ENCODE measurements at regions not wholly inside any gene's neighbourhood (a gene's known extent, or its start where the extent isn't known, plus 50 kb on each side); places are given as distances from the start of the nearest gene placed in this dataset.

GRCh38 chr2:17289669-17290068 is 228.6 kb downstream of the RAD51AP2 start:
- Mint-ChIP-seq H3K27ac (ENCODE audit: unreplicated experiment) (no peak overlapping the region), H3K4me3 (ENCODE audit: unreplicated experiment) (no peak overlapping the region), H3K36me3 (ENCODE audit: low read depth, unreplicated experiment) (no peaks in the 10 kb centered on the region), H3K27me3 (ENCODE audit: low read depth, unreplicated experiment) (peaks cover 2% of the 10 kb centered on the region), H3K9me3 (ENCODE audit: unreplicated experiment) (no peaks in the 10 kb centered on the region), H3K4me1 (ENCODE audit: low read depth, unreplicated experiment) (no peaks in the 10 kb centered on the region)
- H4K20me1 ChIP-seq (ENCODE audit: insufficient read depth, low read length): no peaks in the 10 kb centered on the region
- no peaks in the 10 kb centered on the region for H3K27me3 ChIP-seq (ENCODE audit: insufficient read depth, low read length)
- no peaks in the 10 kb centered on the region for H3K79me2 ChIP-seq (ENCODE audit: insufficient read depth, low read length)
- no peaks in the 10 kb centered on the region for H3K36me3 ChIP-seq (ENCODE audit: insufficient read depth, low read length)
- H3K27ac ChIP-seq (ENCODE audit: low read depth, low read length): no peak overlapping the region
- no peak for DNase-seq (ENCODE audit: low read depth)
- no peak overlapping the region for H3K4me2 ChIP-seq (ENCODE audit: low read length)
- FAIRE-seq: no peak
- H3K4me1 ChIP-seq (ENCODE audit: insufficient read depth, low read length): no peaks in the 10 kb centered on the region
- no peak overlapping the region for H2AFZ ChIP-seq (ENCODE audit: low read depth, low read length)
- TF ChIP-seq EZH2 (IDR thresholded peaks at IDR 0.05; ENCODE audit: insufficient read depth, low read length) (no peak), CTCF (IDR thresholded peaks at IDR 0.05; ENCODE audit: insufficient read depth, low read depth, low read length) (no peak)
- H3K9me3 ChIP-seq (ENCODE audit: insufficient read depth, low read depth, low read length): no peaks in the 10 kb centered on the region
- no peak overlapping the region for H3K9ac ChIP-seq (ENCODE audit: low read length)
- no peak overlapping the region for H3K4me3 ChIP-seq (ENCODE audit: insufficient read depth, low read depth, low read length)

DNA sequence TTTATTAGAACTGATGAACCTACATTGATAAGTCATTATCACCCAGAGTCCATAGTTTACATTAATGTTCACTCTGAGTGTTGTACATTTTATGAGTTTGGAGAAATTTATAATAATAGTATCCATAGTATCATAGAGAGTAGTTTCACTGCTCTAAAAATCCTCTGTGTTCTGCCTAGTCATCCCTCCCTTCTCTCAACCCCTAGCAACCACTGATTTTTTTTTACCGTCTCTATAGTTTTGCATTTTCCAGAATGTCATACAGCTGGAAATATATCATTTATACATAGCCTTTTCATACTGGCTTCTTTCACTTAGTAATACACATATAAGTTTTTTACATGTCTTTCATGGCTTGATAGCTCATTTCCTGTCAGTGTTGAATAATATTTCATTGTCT is 231.1 kb downstream of the RAD51AP2 start:
- no peaks in the 10 kb centered on the region for H3K27me3 ChIP-seq (ENCODE audit: insufficient read depth, low read length)
- Mint-ChIP-seq H3K4me1 (ENCODE audit: low read depth, unreplicated experiment) (no peaks in the 10 kb centered on the region), H3K36me3 (ENCODE audit: low read depth, unreplicated experiment) (no peaks in the 10 kb centered on the region), H3K27me3 (ENCODE audit: low read depth, unreplicated experiment) (peaks cover 4% of the 10 kb centered on the region), H3K27ac (ENCODE audit: unreplicated experiment) (no peak overlapping the region), H3K4me3 (ENCODE audit: unreplicated experiment) (no peak overlapping the region), H3K9me3 (ENCODE audit: unreplicated experiment) (no peaks in the 10 kb centered on the region)
- no peak for DNase-seq (ENCODE audit: low read depth)
- H2AFZ ChIP-seq (ENCODE audit: low read depth, low read length): no peak overlapping the region
- H3K4me1 ChIP-seq (ENCODE audit: insufficient read depth, low read length): no peaks in the 10 kb centered on the region
- no peaks in the 10 kb centered on the region for H3K9me3 ChIP-seq (ENCODE audit: insufficient read depth, low read depth, low read length)
- no peaks in the 10 kb centered on the region for H3K36me3 ChIP-seq (ENCODE audit: insufficient read depth, low read length)
- H3K4me3 ChIP-seq (ENCODE audit: insufficient read depth, low read depth, low read length): no peak overlapping the region
- H3K9ac ChIP-seq (ENCODE audit: low read length): no peak overlapping the region
- H3K27ac ChIP-seq (ENCODE audit: low read depth, low read length): no peak overlapping the region
- H4K20me1 ChIP-seq (ENCODE audit: insufficient read depth, low read length): no peaks in the 10 kb centered on the region
- H3K79me2 ChIP-seq (ENCODE audit: insufficient read depth, low read length): no peaks in the 10 kb centered on the region
- no peak for TF ChIP-seq EZH2 (IDR thresholded peaks at IDR 0.05; ENCODE audit: insufficient read depth, low read length)
- no peak for TF ChIP-seq CTCF (IDR thresholded peaks at IDR 0.05; ENCODE audit: insufficient read depth, low read depth, low read length)
- no peak overlapping the region for H3K4me2 ChIP-seq (ENCODE audit: low read length)
- no peak for FAIRE-seq

DNA sequence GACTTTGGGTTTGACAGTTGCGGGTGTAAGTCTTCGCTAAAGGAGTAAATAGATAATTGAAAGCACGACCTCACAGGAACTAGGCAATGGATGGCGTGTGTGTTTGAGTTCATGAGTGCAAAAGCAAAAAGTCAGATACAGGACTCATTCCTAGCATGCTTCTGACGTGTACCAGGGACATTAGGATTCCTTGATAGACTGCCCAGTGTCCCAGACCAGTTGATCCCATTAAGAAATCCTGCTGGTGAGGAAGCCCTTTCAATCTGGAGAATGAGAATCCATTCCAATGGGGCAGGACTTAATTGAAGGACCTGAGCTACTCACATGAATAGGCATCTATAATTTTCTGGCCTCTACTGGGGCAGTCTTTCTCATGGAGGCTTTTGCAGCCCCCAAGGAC is 235.4 kb downstream of the RAD51AP2 start:
- Histone ChIP-seq H3K4me1 (ENCODE audit: insufficient read depth, low read length) (no peaks in the 10 kb centered on the region), H3K36me3 (ENCODE audit: insufficient read depth, low read length) (no peaks in the 10 kb centered on the region), H3K9me3 (ENCODE audit: insufficient read depth, low read depth, low read length) (no peaks in the 10 kb centered on the region), H3K9ac (ENCODE audit: low read length) (no peak overlapping the region), H3K27ac (ENCODE audit: low read depth, low read length) (no peak overlapping the region), H3K4me2 (ENCODE audit: low read length) (no peak overlapping the region), H3K27me3 (ENCODE audit: insufficient read depth, low read length) (no peaks in the 10 kb centered on the region), H2AFZ (ENCODE audit: low read depth, low read length) (no peak overlapping the region), H3K4me3 (ENCODE audit: insufficient read depth, low read depth, low read length) (no peak overlapping the region), H4K20me1 (ENCODE audit: insufficient read depth, low read length) (no peaks in the 10 kb centered on the region), H3K79me2 (ENCODE audit: insufficient read depth, low read length) (no peaks in the 10 kb centered on the region)
- FAIRE-seq: no peak
- no peak for DNase-seq (ENCODE audit: low read depth)
- Mint-ChIP-seq H3K27me3 (ENCODE audit: low read depth, unreplicated experiment) (peaks cover 2% of the 10 kb centered on the region), H3K4me3 (ENCODE audit: unreplicated experiment) (no peak overlapping the region), H3K4me1 (ENCODE audit: low read depth, unreplicated experiment) (no peaks in the 10 kb centered on the region), H3K27ac (ENCODE audit: unreplicated experiment) (no peak overlapping the region), H3K9me3 (ENCODE audit: unreplicated experiment) (peaks cover 3% of the 10 kb centered on the region), H3K36me3 (ENCODE audit: low read depth, unreplicated experiment) (no peaks in the 10 kb centered on the region)
- TF ChIP-seq CTCF (IDR thresholded peaks at IDR 0.05; ENCODE audit: insufficient read depth, low read depth, low read length) (no peak), EZH2 (IDR thresholded peaks at IDR 0.05; ENCODE audit: insufficient read depth, low read length) (no peak)
